RWPE1 (cell line): ENCODE measurements at regions not wholly inside any gene's neighbourhood (a gene's known extent, or its start where the extent isn't known, plus 50 kb on each side); places are given as distances from the start of the nearest gene placed in this dataset.

ENCODE experiments used
- CTCF ChIA-PET: fragments of 350-600 bp; sonication (Branson Sonifier 250); formaldehyde crosslinking; extraction: SDS; loops from one replicate; lab custom pipeline; 2021; lab: Yijun Ruan, JAX
- POLR2A ChIA-PET: fragments of 400-600 bp; formaldehyde crosslinking; extraction: SDS; loops from one replicate; lab custom pipeline; 2020; ENCODE audit warnings: antibody characterized with exemption; ENCODE audit not compliant: low non-redundant PET; lab: Yijun Ruan, JAX
- DNase-seq: peaks from one replicate; pipeline ENCODE4 v3.0.0; 2012; ENCODE audit warnings: low spot score
- H3K27ac ChIP-seq: fragments of 450-650 bp; 2 replicates; pipeline ENCODE4 v1.5.1; 2017
- TF ChIP-seq, protein P1 (sequence below): fragments of 450-650 bp; conservative IDR thresholded peaks from 2 replicates; pipeline ENCODE4 v1.5.1; 2017; ENCODE audit warnings: low read depth, mild to moderate bottlenecking

DNA sequence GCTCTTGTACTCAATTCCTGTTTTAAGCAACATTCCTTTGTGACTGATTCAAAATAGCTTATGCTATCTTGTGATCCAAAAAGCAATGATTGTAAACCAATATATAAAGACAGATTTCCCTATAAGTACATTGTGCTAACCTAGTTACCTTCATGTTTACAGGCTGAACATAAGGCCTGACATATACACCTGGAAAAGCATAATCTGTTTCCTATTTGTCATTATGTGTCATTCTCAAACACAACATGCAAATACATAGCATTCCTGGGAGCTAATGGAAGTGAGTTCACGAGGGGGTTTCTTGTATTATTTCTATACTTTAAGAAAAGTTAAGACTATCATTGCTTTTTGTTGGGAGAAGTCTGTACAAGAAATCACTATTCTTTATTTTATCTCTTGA is 638.1 kb upstream of the AGA start:
- H3K27ac ChIP-seq, result no peak overlapping the region
- TF ChIP-seq, protein P1, sequence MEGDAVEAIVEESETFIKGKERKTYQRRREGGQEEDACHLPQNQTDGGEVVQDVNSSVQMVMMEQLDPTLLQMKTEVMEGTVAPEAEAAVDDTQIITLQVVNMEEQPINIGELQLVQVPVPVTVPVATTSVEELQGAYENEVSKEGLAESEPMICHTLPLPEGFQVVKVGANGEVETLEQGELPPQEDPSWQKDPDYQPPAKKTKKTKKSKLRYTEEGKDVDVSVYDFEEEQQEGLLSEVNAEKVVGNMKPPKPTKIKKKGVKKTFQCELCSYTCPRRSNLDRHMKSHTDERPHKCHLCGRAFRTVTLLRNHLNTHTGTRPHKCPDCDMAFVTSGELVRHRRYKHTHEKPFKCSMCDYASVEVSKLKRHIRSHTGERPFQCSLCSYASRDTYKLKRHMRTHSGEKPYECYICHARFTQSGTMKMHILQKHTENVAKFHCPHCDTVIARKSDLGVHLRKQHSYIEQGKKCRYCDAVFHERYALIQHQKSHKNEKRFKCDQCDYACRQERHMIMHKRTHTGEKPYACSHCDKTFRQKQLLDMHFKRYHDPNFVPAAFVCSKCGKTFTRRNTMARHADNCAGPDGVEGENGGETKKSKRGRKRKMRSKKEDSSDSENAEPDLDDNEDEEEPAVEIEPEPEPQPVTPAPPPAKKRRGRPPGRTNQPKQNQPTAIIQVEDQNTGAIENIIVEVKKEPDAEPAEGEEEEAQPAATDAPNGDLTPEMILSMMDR, result no peak
- ChIA-PET CTCF (interaction anchor here (0.6 kb wide), 1 partner anchor 16 kb away, joined by 5 read pairs; no protein-coding TSS in a partner anchor), POLR2A (no interaction called here)
- no peak for DNase-seq

DNA sequence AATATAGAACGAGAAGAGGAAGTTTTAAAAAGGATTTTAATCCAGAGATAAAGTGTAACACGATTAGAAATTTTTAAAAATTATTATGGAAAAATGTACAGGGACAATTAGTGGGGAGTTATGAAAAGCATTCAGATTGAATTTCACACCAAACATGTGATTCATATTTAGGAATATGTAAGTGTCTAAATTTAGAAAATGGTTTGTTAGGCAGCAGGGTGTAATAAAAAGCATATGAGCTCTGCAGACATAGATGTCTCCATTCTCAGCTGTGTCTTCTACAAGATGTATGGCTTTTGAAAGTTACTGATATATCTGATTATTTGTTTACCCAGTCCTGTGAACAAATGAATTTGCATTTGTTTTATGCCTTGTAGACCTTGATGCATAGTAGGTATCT is 638.9 kb upstream of the AGA start:
- CTCF ChIA-PET, result interaction anchor here (0.6 kb wide), 1 partner anchor 17 kb away, joined by 5 read pairs; no protein-coding TSS in a partner anchor
- TF ChIP-seq, protein P1, result no peak
- H3K27ac ChIP-seq, result no peak overlapping the region
- POLR2A ChIA-PET, result no interaction called here
- no peak for DNase-seq

- DNase-seq, result no peak
- TF ChIP-seq, protein P1, result no peak
- ChIA-PET CTCF (no interaction called here), POLR2A (no interaction called here)
- H3K27ac ChIP-seq, result no peak overlapping the region
Measured at GRCh38 chr4:178081896-178082295, 639.7 kb upstream of the AGA start.

DNA sequence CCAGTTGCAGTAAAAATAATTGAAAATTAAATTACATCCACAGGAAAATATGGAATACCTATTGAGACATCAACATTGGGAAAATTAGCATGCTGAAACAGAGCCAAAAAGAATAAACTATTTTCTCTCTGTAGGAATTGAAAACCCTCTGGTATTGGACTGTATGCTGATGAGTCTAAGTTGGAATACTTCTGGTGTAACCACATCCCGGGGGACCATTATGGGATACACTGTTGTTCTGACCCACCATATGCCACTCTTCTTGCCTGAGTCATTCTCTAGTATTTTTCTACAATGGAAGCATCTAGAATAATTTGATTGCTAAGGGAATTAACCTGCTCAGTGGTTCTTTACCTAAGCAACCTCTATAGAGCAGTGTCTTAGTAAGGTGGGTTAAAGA is 640.7 kb upstream of the AGA start:
- no peak for DNase-seq
- no peak overlapping the region for H3K27ac ChIP-seq
- TF ChIP-seq, protein P1, result no peak
- ChIA-PET CTCF (no interaction called here), POLR2A (no interaction called here)

GRCh38 chr4:178083968-178084367 is 641.7 kb upstream of the AGA start:
- ChIA-PET POLR2A (no interaction called here), CTCF (no interaction called here)
- TF ChIP-seq, protein P1, result no peak
- no peak for DNase-seq
- no peak overlapping the region for H3K27ac ChIP-seq

- H3K27ac ChIP-seq, result no peak overlapping the region
- ChIA-PET POLR2A (no interaction called here), CTCF (interaction anchor here (1.0 kb wide), 1 partner anchor 532 kb away, joined by 7 read pairs; no protein-coding TSS in a partner anchor)
- TF ChIP-seq, protein P1, result no peak
- no peak for DNase-seq
Measured at GRCh38 chr4:178086320-178086719, 644.1 kb upstream of the AGA start.
